ENCODE measurements at regions not wholly inside any gene's neighbourhood (a gene's known extent, or its start where the extent isn't known, plus 50 kb on each side); places are given as distances from the start of the nearest gene placed in this dataset.

DNA sequence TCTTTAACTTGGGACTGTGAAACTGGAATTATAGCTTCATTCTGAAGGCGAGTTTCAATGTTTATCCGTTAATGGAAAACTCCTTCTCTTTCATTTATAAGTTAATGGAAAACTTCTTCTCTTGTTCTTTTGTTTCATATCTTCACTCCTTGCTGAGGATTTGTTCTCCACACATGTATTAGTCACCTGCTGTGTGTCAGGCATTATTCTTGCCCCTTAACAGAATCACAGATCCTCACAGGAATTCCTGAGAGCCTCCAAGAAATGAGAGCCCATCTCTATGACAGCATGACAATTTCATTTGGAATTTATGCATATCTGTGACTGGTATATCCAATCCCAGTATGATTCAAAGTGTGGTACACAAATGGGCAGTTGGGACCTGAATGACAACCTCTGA is 545.8 kb downstream of the BCL11A start:
- Histone ChIP-seq H3K9me3 (ENCODE audit: control insufficient read depth, low read length) (no peaks in the 10 kb centered on the region), H3K27ac (ENCODE audit: low read depth, low read length) (no peak overlapping the region), H3K9ac (ENCODE audit: extremely low read depth, low read length, poor library complexity, severe bottlenecking) (no peak overlapping the region), H3K36me3 (ENCODE audit: control insufficient read depth, insufficient read depth, low read length) (no peaks in the 10 kb centered on the region), H3K27me3 (ENCODE audit: control insufficient read depth, insufficient read depth, low read length, poor library complexity, severe bottlenecking) (no peaks in the 10 kb centered on the region), H3K4me1 (ENCODE audit: control insufficient read depth, insufficient read depth, low read length) (peaks cover 3% of the 10 kb centered on the region), H3K4me3 (ENCODE audit: low read length) (peak overlapping the region; percentile 59)
- Mint-ChIP-seq H3K27me3 (ENCODE audit: insufficient read depth) (no peaks in the 10 kb centered on the region), H3K27ac (no peak overlapping the region), H3K36me3 (ENCODE audit: low read depth) (no peaks in the 10 kb centered on the region), H3K4me3 (no peak overlapping the region), H3K9me3 (no peaks in the 10 kb centered on the region), H3K4me1 (peaks cover 9% of the 10 kb centered on the region)
- TF ChIP-seq, protein P1, sequence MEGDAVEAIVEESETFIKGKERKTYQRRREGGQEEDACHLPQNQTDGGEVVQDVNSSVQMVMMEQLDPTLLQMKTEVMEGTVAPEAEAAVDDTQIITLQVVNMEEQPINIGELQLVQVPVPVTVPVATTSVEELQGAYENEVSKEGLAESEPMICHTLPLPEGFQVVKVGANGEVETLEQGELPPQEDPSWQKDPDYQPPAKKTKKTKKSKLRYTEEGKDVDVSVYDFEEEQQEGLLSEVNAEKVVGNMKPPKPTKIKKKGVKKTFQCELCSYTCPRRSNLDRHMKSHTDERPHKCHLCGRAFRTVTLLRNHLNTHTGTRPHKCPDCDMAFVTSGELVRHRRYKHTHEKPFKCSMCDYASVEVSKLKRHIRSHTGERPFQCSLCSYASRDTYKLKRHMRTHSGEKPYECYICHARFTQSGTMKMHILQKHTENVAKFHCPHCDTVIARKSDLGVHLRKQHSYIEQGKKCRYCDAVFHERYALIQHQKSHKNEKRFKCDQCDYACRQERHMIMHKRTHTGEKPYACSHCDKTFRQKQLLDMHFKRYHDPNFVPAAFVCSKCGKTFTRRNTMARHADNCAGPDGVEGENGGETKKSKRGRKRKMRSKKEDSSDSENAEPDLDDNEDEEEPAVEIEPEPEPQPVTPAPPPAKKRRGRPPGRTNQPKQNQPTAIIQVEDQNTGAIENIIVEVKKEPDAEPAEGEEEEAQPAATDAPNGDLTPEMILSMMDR (conservative IDR thresholded peaks at IDR 0.05): no peak
- 85% methylated on average over 2 of the region's 2 CpGs; no CpG with 5 or more reads in 1 of the 2 experiments for WGBS, 2 experiments (ENCODE audit: insufficient coverage in 1 of 2, insufficient read length in 1 of 2)
- no peak for DNase-seq

DNA sequence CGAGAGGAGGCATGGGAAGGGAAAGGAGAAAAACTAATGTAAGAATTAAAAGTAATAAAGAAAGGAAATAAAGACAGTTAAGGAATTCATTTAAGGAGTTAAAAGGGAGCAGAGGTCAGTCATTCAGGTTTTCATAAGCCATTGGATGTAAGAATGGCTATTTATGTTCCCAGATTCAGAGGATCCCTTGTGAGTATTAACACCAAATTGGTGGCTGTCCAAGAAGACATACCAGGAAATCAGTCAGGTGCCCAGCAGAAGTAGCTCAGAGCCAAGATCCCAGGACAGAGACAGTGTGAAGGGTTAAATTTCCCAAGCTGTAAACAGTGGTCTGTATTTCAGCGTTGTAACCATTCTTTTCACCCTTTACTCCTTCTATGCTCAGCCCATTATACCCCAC is 550.4 kb downstream of the BCL11A start:
- no peak overlapping the region for H3K27ac Mint-ChIP-seq
- H3K9me3 Mint-ChIP-seq: no peaks in the 10 kb centered on the region
- 79 to 84% methylated on average over 2 of the region's 2 CpGs for WGBS, 2 experiments (ENCODE audit: insufficient coverage in 1 of 2, insufficient read length in 1 of 2)
- no peaks in the 10 kb centered on the region for H3K27me3 Mint-ChIP-seq (ENCODE audit: insufficient read depth)
- Histone ChIP-seq H3K36me3 (ENCODE audit: control insufficient read depth, insufficient read depth, low read length) (no peaks in the 10 kb centered on the region), H3K9me3 (ENCODE audit: control insufficient read depth, low read length) (no peaks in the 10 kb centered on the region), H3K27me3 (ENCODE audit: control insufficient read depth, insufficient read depth, low read length, poor library complexity, severe bottlenecking) (no peaks in the 10 kb centered on the region), H3K27ac (ENCODE audit: low read depth, low read length) (no peak overlapping the region), H3K9ac (ENCODE audit: extremely low read depth, low read length, poor library complexity, severe bottlenecking) (no peak overlapping the region), H3K4me3 (ENCODE audit: low read length) (no peak overlapping the region), H3K4me1 (ENCODE audit: control insufficient read depth, insufficient read depth, low read length) (peaks cover 3% of the 10 kb centered on the region)
- no peaks in the 10 kb centered on the region for H3K36me3 Mint-ChIP-seq (ENCODE audit: low read depth)
- no peak for DNase-seq
- H3K4me3 Mint-ChIP-seq: no peak overlapping the region
- H3K4me1 Mint-ChIP-seq: peaks cover 18% of the 10 kb centered on the region
- TF ChIP-seq, protein P1 (conservative IDR thresholded peaks at IDR 0.05): no peak

DNA sequence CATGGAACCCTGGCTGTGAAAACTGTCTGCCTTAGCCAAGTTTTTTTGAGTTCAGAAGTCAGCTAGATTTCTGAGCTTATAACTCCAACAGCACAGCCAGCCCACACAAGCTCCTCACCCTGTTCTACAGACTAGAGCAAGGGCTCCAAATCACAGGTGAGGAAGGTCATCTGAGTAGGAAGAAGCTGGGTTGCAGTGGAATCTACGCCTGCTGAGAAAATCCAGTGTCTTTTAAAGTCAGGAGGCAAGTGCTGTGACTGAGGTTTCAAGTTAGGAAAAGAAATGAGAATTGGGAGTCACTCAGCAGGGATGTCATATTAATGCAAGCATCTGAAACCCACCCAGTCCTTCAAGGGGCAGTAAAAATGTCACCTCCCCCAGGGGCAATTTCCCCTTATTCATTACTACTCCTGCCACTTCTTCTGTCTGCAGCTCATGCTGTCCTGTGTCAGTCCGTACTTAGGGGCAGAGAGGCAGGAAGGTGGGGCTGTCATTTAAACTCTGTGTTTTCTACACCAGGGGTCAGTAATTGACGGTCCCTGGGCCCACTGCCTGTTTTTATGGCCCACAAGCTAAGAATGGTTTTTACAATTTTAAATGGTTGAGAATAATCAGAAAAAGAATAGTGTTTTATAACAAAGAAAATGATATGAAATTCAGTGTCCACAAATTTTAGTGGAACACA is 551.1 kb downstream of the BCL11A start:
- WGBS, 2 experiments (ENCODE audit: insufficient coverage in 1 of 2, insufficient read length in 1 of 2): 64 to 80% methylated on average over 1 to 3 of the region's 3 CpGs
- TF ChIP-seq, protein P1 (conservative IDR thresholded peaks at IDR 0.05): peak; percentile 62
- H3K4me1 Mint-ChIP-seq: peaks cover 13% of the 10 kb centered on the region
- Histone ChIP-seq H3K27ac (ENCODE audit: low read depth, low read length) (no peak overlapping the region), H3K27me3 (ENCODE audit: control insufficient read depth, insufficient read depth, low read length, poor library complexity, severe bottlenecking) (no peaks in the 10 kb centered on the region), H3K9me3 (ENCODE audit: control insufficient read depth, low read length) (no peaks in the 10 kb centered on the region), H3K4me1 (ENCODE audit: control insufficient read depth, insufficient read depth, low read length) (peaks cover 1% of the 10 kb centered on the region), H3K4me3 (ENCODE audit: low read length) (no peak overlapping the region), H3K9ac (ENCODE audit: extremely low read depth, low read length, poor library complexity, severe bottlenecking) (no peak overlapping the region), H3K36me3 (ENCODE audit: control insufficient read depth, insufficient read depth, low read length) (no peaks in the 10 kb centered on the region)
- H3K36me3 Mint-ChIP-seq (ENCODE audit: low read depth): no peaks in the 10 kb centered on the region
- DNase-seq: peak; percentile 58
- no peak overlapping the region for H3K27ac Mint-ChIP-seq
- no peaks in the 10 kb centered on the region for H3K9me3 Mint-ChIP-seq
- H3K27me3 Mint-ChIP-seq (ENCODE audit: insufficient read depth): no peaks in the 10 kb centered on the region
- H3K4me3 Mint-ChIP-seq: no peak overlapping the region

All from endodermal cell (in vitro differentiated cells).